IMR-90 (cell line): ENCODE measurements at regions not wholly inside any gene's neighbourhood (a gene's known extent, or its start where the extent isn't known, plus 50 kb on each side); places are given as distances from the start of the nearest gene placed in this dataset.

Source experiments
- ATAC-seq: fragments of 200-7000 bp; cut with Tn5 transposase; 2 replicates; pipeline ENCODE4 v1.9.1; 2020; ENCODE audit warnings: low read depth, mild to moderate bottlenecking, moderate library complexity
- BruUV-seq: library from RNA; stranded (reverse); fragments of 400-500 nt; replicated peaks from 2 replicates; lab custom pipeline; 2021; lab: Mats Ljungman, UMichigan
- CTCF ChIA-PET: fragments of 300-600 bp; formaldehyde crosslinking; extraction: SDS; loops from one replicate; lab custom pipeline; 2021; ENCODE audit warnings: antibody characterized with exemption; lab: Yijun Ruan, JAX
- POLR2A ChIA-PET: fragments of 300-600 bp; sonication (Branson Sonifier 250); formaldehyde crosslinking; loops from one replicate; lab custom pipeline; 2022; ENCODE audit warnings: antibody characterized with exemption; ENCODE audit not compliant: unreplicated experiment; lab: Charles Lee
- DNase-seq: peaks from one replicate; pipeline ENCODE4 v3.0.0; 2013
- H2AFZ ChIP-seq: replicated peaks from 2 replicates; pipeline ENCODE3; 2013; ENCODE audit warnings: low read length, mild to moderate bottlenecking; ENCODE audit not compliant: poor library complexity
- H2AK5ac ChIP-seq: 2 replicates; pipeline ENCODE4 v1.6.1; 2013; ENCODE audit warnings: low read depth, low read length, inconsistent platforms
- H2AK9ac ChIP-seq: replicated peaks from 2 replicates; pipeline ENCODE3; 2013; ENCODE audit warnings: mild to moderate bottlenecking, low read depth, low read length, moderate library complexity; ENCODE audit not compliant: poor library complexity
- H2BK120ac ChIP-seq: 2 replicates; pipeline ENCODE4 v1.6.1; 2013; ENCODE audit warnings: low read depth, low read length, inconsistent platforms
- H2BK15ac ChIP-seq: 3 replicates; pipeline ENCODE4 v1.6.1; 2013; ENCODE audit warnings: low read depth, low read length, inconsistent platforms
- H2BK20ac ChIP-seq: 2 replicates; pipeline ENCODE4 v1.6.1; 2013; ENCODE audit warnings: low read depth, mild to moderate bottlenecking, inconsistent platforms, low read length, moderate library complexity
- H2BK5ac ChIP-seq: 2 replicates; pipeline ENCODE4 v1.6.1; 2013; ENCODE audit warnings: mild to moderate bottlenecking, low read depth, low read length, inconsistent platforms; ENCODE audit not compliant: poor library complexity, severe bottlenecking
- H3K14ac ChIP-seq: replicated peaks from 2 replicates; pipeline ENCODE4 v1.6.1; 2013; ENCODE audit warnings: low read depth, low read length, inconsistent platforms
- H3K18ac ChIP-seq: 2 replicates; pipeline ENCODE4 v1.6.1; 2013; ENCODE audit warnings: low read depth, low read length, control low read depth
- H3K23ac ChIP-seq: 2 replicates; pipeline ENCODE4 v1.6.1; 2013; ENCODE audit warnings: low read depth, low read length, inconsistent platforms
- H3K27ac ChIP-seq: 2 replicates; pipeline ENCODE4 v1.5.1; 2013; ENCODE audit warnings: mild to moderate bottlenecking, control low read depth, low read length; ENCODE audit not compliant: insufficient read depth
- H3K27me3 ChIP-seq: 2 replicates; pipeline ENCODE4 v1.6.1; 2013; ENCODE audit warnings: low read length; ENCODE audit not compliant: control insufficient read depth, insufficient read depth
- H3K36me3 ChIP-seq: 2 replicates; pipeline ENCODE4 v1.6.1; 2013; ENCODE audit warnings: low read length, mixed read lengths; ENCODE audit not compliant: control insufficient read depth, insufficient read depth
- H3K4ac ChIP-seq: 2 replicates; pipeline ENCODE4 v1.6.1; 2013; ENCODE audit warnings: low read depth, low read length, inconsistent platforms
- H3K4me1 ChIP-seq: 2 replicates; pipeline ENCODE4 v1.6.1; 2013; ENCODE audit warnings: low read length, mixed read lengths; ENCODE audit not compliant: control insufficient read depth, insufficient read depth
- H3K4me2 ChIP-seq: 2 replicates; pipeline ENCODE4 v1.6.1; 2013; ENCODE audit warnings: low read depth, mild to moderate bottlenecking, control low read depth, low read length, moderate library complexity
- H3K4me3 ChIP-seq: 2 replicates; pipeline ENCODE4 v1.5.1; 2013; ENCODE audit warnings: low read depth, mild to moderate bottlenecking, control low read depth, low read length, moderate library complexity; ENCODE audit not compliant: insufficient read depth
- H3K56ac ChIP-seq: 2 replicates; pipeline ENCODE4 v1.6.1; 2013; ENCODE audit warnings: low read length, inconsistent platforms; ENCODE audit not compliant: insufficient read depth; ENCODE audit errors: extremely low read depth
- H3K79me1 ChIP-seq, 2 experiments: 2 replicates each; pipeline ENCODE4 v1.6.1; 2013; ENCODE audit warnings: low read length in 2 of 2, inconsistent platforms in 1 of 2, low read depth in 1 of 2
- H3K9ac ChIP-seq: 2 replicates; pipeline ENCODE4 v1.6.1; 2013; ENCODE audit warnings: low read depth, low read length, control low read depth
- H3K9me1 ChIP-seq: 2 replicates; pipeline ENCODE4 v1.6.1; 2013; ENCODE audit warnings: low read length, inconsistent platforms; ENCODE audit not compliant: insufficient read depth
- H3K9me3 ChIP-seq: 2 replicates; pipeline ENCODE4 v1.6.1; 2013; ENCODE audit warnings: low read length; ENCODE audit not compliant: control insufficient read depth, insufficient read depth
- H4K20me1 ChIP-seq: 2 replicates; pipeline ENCODE4 v1.6.1; 2013; ENCODE audit warnings: low read length, inconsistent platforms; ENCODE audit not compliant: insufficient read depth
- H4K5ac ChIP-seq: 2 replicates; pipeline ENCODE4 v1.6.1; 2013; ENCODE audit warnings: mild to moderate bottlenecking, low read depth, low read length, control low read depth
- H4K8ac ChIP-seq, 2 experiments: 2 replicates each; pipeline ENCODE4 v1.6.1; 2013; ENCODE audit warnings: low read depth in 2 of 2, low read length in 2 of 2, control low read depth in 1 of 2, inconsistent platforms in 1 of 2
- H4K91ac ChIP-seq: 2 replicates; pipeline ENCODE4 v1.6.1; 2013; ENCODE audit warnings: low read depth, low read length, inconsistent platforms; ENCODE audit not compliant: insufficient read depth
- MXI1 ChIP-seq: IDR thresholded peaks from 2 replicates; pipeline ENCODE4 v1.6.1; 2012; ENCODE audit warnings: low read depth, mild to moderate bottlenecking, low read length, moderate library complexity, borderline replicate concordance
- POLR2A ChIP-seq: IDR thresholded peaks from 2 replicates; pipeline ENCODE4 v1.6.1; 2012; ENCODE audit warnings: mild to moderate bottlenecking, low read depth, low read length
- WGBS, 2 experiments: methylation state at CpG; one replicate each; pipeline versions ENCODE4 v1.1.5 to v1.1.7; 2013; ENCODE audit warnings: missing lambda C conversion rate in 2 of 2; ENCODE audit not compliant: insufficient read length in 1 of 2; ENCODE audit errors: extremely low coverage in 2 of 2; 5-methylcytosine and 5-hydroxymethylcytosine counted together
- dilution Hi-C: fragments of 300-500 bp; cut with HindIII; formaldehyde crosslinking; loops from one replicate; pipeline ENCODE4 v1.14.3; 2018; ENCODE audit warnings: low sequenced_read_pairs; ENCODE audit not compliant: unreplicated experiment
- in situ Hi-C: fragments of 300-500 bp; cut with MboI; formaldehyde crosslinking; loops from 3 replicates; pipeline ENCODE4 v1.14.3; 2019; ENCODE audit warnings: low sequenced_read_pairs, inconsistent platforms, mixed read lengths
- intact Hi-C: fragments of 100-400 bp; cut with micrococcal nuclease; formaldehyde crosslinking; loops from 2 replicates; pipeline ENCODE4 v1.10.0; 2022

DNA sequence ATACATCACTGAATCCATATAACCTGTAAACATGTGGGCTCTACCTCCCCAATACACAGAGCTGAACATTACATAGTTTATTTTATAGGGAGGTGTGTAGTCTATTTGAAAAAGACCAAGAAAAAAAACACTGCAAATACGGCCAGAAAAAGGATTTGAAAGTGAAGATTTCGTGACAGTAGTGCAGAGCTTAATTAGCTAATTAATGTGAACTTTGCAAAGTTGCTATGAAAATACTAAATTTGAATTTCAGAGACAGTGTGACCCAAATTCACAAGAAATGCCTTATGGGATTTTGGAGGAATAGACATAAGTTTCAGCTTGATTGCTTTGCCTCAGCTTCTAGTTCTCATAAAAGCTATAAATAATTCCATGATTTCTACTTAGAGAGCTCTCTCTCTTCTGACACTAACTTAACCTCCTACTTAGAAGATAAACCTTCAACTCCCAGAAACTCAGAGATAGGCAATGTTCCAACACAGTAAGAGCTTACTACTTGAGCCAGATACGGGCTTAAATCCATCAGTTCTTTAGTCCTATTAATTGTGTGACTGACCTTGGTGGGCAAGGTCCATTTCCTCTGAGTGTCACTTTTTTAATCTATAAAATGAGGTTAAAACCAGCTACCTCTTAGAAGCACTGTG, 87.3 kb upstream of the THBS1 start:
- in situ Hi-C loops (no loop called here), dilution Hi-C loops (no loop called here)

More for the DNA sequence above, 87.3 kb upstream of the THBS1 start:
- H3K4me3 ChIP-seq: no peak overlapping the region
- H3K36me3 ChIP-seq: no peaks in the 10 kb centered on the region
- H3K9me1 ChIP-seq: peaks cover 2% of the 10 kb centered on the region; the same call in 1 of the 2 replicates
- ChIA-PET CTCF (interaction anchor here (0.8 kb wide), 1 partner anchor 322 kb away, joined by 3 read pairs; no protein-coding TSS in a partner anchor), POLR2A (interaction anchor here (0.6 kb wide), 1 partner anchor 96 kb away, joined by 3 read pairs; no protein-coding TSS in a partner anchor)
- no peak overlapping the region for H4K8ac ChIP-seq
- WGBS, 2 experiments: 85% methylated on average over 2 of the region's 3 CpGs; no CpG with 5 or more reads in 1 of the 2 experiments
- H3K4ac ChIP-seq: no peak overlapping the region
- no peak overlapping the region for H2AK9ac ChIP-seq
- ATAC-seq (no peak), DNase-seq (no peak)
- H4K91ac ChIP-seq: no peak overlapping the region
- H3K18ac ChIP-seq: no peak overlapping the region
- H3K4me1 ChIP-seq: peaks cover 17% of the 10 kb centered on the region
- no peak overlapping the region for H3K27ac ChIP-seq
- intact Hi-C loops: no loop called here
- no peaks in the 10 kb centered on the region for H3K79me1 ChIP-seq
- no peak overlapping the region for H3K4me2 ChIP-seq
- H3K56ac ChIP-seq: no peak overlapping the region
- no peak overlapping the region for H3K9ac ChIP-seq
- H2AK5ac ChIP-seq: no peak overlapping the region
- no peaks in the 10 kb centered on the region for H3K9me3 ChIP-seq
- no peak overlapping the region for H2BK15ac ChIP-seq
- no peak overlapping the region for H3K14ac ChIP-seq
- no peak overlapping the region for H4K5ac ChIP-seq
- TF ChIP-seq POLR2A (no peak), MXI1 (no peak)
- no peak overlapping the region for H2BK20ac ChIP-seq
- H2AFZ ChIP-seq: no peak overlapping the region
- no peak overlapping the region for H3K23ac ChIP-seq
- H2BK120ac ChIP-seq: no peak overlapping the region
- no peaks in the 10 kb centered on the region for H3K27me3 ChIP-seq
- H4K20me1 ChIP-seq: no peaks in the 10 kb centered on the region
- no TSS peak for BruUV-seq
- H2BK5ac ChIP-seq: no peak overlapping the region
